ENCODE measurements at regions not wholly inside any gene's neighbourhood (a gene's known extent, or its start where the extent isn't known, plus 50 kb on each side); places are given as distances from the start of the nearest gene placed in this dataset.
"Not testable (repeated sequence)": the region's sequence is repeated elsewhere in the genome, so short reads cannot be mapped to it uniquely, and the experiment has no call there.

DNA sequence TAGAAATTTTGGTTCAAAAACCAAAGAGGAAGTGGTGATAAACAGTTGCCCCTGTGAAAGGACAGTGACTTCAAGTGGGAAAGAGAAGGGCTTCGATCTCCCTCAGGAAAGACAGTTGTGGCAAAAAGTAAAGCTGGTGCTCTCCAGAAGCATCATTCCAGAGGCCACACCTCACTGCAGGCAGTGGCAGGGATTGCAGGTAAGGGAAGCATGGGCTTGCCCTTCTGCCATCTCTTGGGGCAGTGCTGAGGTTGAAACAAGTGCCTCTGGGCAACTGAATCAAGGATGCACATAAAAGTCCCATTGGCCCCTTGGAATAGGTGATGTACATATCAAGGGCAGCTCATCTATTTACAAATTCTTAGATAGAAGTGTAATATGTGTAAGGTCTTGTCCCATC, 155.4 kb downstream of the FAM72C start:
- not testable (repeated sequence) for H3K27ac Mint-ChIP-seq, H3K27me3 Mint-ChIP-seq, H3K9me3 Mint-ChIP-seq, H3K4me1 Mint-ChIP-seq, H3K36me3 Mint-ChIP-seq, H3K4me3 Mint-ChIP-seq, ATAC-seq

DNA sequence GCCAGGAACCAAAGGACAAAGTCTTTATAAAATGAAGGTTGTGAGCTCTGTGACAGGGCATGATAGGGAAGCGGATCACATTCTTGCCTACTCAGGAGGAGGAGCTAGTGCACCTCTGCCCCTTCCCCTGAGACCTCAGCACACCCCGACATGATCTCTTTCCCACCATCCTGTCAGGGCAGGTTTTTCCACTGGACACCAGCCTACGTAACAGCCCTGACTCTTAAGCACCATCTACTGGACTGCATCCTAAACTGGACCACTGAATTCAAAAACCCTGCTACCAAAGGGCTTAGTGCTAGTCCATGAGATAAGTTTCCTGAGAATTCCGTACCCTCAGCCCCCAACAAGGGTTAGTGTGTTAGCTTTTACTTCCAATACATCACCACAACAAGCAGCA, 166.4 kb downstream of the FAM72C start:
- not testable (repeated sequence) for H3K36me3 Mint-ChIP-seq, H3K4me1 Mint-ChIP-seq, H3K27me3 Mint-ChIP-seq, H3K27ac Mint-ChIP-seq, H3K9me3 Mint-ChIP-seq, ATAC-seq, H3K4me3 Mint-ChIP-seq

DNA sequence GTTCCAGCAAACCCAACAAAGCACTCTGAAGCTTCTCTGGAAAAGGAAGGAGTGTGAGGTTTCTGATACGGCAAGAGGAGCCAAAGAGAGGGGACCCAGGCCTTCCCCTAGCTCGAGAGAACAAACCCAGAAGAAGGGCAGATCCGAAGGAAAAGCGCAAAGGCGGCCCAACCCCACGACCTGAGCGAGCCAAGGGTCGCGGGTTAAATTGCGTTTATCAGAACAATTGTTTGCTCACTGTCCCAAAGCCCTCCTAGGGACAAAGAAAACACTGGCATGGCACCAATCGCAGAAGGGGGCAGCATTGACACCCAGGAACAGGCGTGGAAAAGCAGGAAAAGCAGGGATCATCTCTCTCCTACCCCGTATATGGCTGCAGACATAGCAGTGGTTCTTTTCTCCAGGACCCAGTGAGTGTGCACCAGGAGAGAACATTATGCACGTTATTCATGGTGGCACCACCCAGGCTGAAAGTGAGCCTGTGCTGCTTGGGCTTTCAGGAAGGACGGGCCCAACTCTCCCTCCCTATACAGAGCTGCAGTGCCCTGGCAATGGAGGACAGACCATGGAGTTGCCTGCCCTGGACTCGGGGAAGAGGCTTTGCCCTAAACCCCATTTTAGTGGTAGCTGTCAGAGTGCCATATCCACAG, 167.0 kb downstream of the FAM72C start:
- H3K9me3 Mint-ChIP-seq, H3K27me3 Mint-ChIP-seq, H3K27ac Mint-ChIP-seq, ATAC-seq, H3K4me3 Mint-ChIP-seq, H3K4me1 Mint-ChIP-seq, H3K36me3 Mint-ChIP-seq: not testable (repeated sequence)

DNA sequence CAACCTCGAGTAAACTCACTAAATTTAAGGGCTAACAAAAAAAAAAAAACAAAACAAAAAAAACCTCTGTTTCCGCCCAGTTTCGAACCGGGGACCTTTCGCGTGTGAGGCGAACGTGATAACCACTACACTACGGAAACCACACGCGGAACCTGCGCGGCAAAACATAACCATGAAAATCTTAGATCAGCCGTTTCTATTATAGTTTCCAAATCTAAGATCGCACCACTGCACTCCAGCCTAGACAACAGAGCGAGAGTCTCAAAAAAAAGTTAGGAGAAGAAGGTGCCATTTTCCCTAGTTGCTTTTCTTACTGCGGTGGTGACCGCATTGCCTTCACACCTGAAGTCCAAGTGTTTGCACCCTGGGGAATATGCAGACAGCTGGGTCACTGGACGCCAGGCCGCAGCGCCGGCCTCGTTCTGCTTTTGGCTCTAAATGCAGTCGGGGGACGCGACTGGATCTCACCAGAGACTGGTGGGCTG, 167.8 kb downstream of the FAM72C start:
- not testable (repeated sequence) for H3K36me3 Mint-ChIP-seq, H3K27ac Mint-ChIP-seq, H3K27me3 Mint-ChIP-seq, H3K9me3 Mint-ChIP-seq, ATAC-seq, H3K4me1 Mint-ChIP-seq
- peak overlapping the region; percentile 45 for H3K4me3 Mint-ChIP-seq

DNA sequence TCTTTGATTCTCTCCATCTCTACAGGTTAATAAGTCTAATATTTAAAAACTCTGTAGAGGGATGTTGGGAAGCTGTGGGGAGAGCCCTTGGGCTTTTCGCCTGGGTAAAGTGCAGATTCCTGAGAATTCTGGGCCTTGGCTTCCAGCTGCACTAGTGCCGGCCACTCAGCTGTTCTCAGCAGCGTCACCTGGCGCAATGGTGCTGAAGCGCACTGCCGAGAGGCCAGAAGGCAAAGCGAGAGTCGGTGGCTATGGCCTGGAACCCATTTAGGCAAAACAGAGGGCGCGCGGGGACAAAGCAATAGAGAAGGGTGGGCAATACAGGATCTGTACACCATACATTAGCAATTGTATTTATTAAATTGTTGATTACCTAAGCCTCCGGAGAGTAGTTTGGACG, 168.7 kb downstream of the FAM72C start:
- not testable (repeated sequence) for H3K27me3 Mint-ChIP-seq, H3K36me3 Mint-ChIP-seq, H3K4me1 Mint-ChIP-seq, ATAC-seq, H3K27ac Mint-ChIP-seq, H3K4me3 Mint-ChIP-seq, H3K9me3 Mint-ChIP-seq

DNA sequence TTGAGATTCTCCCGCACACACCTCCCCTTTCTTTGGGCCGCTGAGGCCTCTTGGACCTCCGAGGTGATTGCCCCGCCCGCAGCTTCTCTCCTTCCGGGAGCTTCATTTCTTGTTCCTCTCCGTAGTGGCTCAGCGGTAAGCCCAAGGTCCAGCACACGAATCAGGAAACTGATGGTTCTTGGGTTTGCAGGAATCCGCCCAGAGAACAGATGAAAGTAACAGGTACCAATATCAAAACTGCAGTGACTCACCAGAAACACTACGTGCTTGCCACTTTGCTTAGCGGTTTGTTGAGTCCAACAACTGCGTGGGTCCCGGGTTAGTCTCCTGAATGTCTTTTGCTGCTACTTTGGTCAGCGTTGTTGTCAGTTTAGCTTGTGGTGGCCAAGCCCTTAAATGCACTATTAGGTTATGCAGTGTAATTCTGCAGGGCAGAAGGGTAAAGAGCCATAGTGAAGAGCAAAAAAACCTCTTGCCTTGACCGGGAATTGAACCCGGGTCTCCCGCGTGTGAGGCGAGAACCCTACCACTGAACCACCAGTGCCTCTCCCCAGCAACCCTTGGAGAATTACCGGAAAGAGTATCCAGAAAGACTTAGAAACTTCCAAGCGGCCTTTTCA, 172.1 kb downstream of the FAM72C start:
- not testable (repeated sequence) for H3K36me3 Mint-ChIP-seq, H3K4me1 Mint-ChIP-seq

DNA sequence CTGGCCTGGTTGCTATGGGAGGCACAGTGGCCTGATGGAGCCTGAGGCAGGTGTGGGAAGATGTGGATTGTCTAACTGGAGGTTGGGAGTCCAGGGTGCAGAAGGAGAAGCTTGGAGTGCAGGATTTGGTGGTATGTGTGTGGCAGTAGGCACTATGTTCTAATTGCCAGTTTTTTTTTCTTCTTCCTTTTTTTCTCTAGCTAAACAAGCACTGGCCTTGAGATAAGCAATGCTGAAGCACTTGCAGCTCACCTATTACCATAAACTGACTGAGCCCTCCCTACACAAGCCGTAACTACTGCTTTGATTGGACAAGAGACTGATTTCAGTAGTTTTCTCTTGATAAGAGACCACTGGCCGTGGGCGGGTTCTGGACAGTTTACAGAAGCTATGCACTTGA, 175.4 kb downstream of the FAM72C start:
- ATAC-seq, H3K4me3 Mint-ChIP-seq, H3K4me1 Mint-ChIP-seq, H3K9me3 Mint-ChIP-seq, H3K27me3 Mint-ChIP-seq, H3K27ac Mint-ChIP-seq, H3K36me3 Mint-ChIP-seq: not testable (repeated sequence)

More for the DNA sequence above, 172.1 kb downstream of the FAM72C start:
- H3K9me3 Mint-ChIP-seq, H3K27ac Mint-ChIP-seq, H3K27me3 Mint-ChIP-seq, H3K4me3 Mint-ChIP-seq: not testable (repeated sequence)
- ATAC-seq = peak; percentile 62

DNA sequence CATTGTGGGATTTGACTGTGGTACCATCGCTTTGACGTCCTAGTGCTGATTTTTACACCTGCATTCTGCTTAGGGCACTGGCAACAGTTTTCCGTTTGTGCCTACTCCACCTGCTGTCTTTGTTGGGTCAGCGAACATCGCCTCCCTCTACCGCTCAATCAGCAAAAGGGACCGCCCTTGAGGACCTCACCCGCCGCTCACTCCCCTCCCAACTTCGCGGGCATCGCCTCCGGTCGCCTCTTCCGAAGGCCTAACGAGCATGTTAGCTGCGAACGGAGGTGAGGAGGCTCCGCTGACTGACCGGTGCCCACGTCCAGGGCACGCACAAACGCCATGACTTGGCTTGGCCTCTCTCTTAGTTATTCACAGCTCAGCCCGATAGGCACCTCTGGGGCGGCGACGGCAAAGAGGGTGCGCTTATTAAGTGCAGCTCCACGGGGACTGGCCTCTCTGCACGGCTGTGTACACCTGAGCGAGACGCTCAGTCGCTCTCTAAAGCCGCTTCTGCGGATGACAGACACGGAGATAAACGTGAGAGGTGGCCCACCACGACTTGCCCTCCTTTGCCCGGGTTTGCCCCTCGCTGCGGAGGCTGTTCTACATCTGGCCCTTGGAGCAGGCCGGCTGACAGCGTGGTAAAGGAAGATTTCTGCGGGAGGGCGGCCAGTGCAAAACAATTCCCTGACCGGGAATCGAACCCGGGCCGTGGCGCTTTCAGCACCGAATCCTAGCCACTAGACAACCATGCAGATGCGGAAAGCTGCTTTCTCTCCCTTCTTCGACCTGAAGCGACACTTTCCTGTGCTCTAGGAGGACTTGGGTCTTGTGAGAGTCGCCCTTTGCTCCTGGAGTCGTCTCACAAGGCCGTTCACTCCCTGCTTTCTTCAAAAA, 179.5 kb downstream of the FAM72C start:
- not testable (repeated sequence) for H3K4me1 Mint-ChIP-seq, ATAC-seq, H3K27me3 Mint-ChIP-seq, H3K36me3 Mint-ChIP-seq, H3K27ac Mint-ChIP-seq, H3K4me3 Mint-ChIP-seq, H3K9me3 Mint-ChIP-seq

DNA sequence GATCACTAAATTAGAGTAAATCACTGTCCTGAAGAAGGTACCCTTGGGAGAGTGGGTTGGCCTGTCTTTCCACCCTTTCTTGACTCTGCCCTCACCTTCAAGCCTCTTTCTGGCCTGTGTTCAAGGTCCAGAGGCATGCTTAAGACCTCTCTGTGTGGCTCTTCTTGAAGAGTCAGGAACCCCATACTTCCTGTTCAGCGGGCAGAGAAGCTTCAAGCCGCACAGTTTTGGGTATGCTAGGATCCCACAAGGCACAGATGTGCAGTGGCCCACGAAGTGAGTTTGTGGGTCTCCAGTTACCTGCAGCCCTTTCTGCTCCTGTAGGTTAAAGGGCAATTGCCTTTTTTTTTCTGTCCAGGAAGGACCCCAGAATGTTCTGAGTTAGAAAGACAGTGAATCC, 185.4 kb downstream of the FAM72C start:
- not testable (repeated sequence) for H3K27ac Mint-ChIP-seq, H3K27me3 Mint-ChIP-seq, ATAC-seq, H3K9me3 Mint-ChIP-seq, H3K4me3 Mint-ChIP-seq, H3K36me3 Mint-ChIP-seq, H3K4me1 Mint-ChIP-seq

DNA sequence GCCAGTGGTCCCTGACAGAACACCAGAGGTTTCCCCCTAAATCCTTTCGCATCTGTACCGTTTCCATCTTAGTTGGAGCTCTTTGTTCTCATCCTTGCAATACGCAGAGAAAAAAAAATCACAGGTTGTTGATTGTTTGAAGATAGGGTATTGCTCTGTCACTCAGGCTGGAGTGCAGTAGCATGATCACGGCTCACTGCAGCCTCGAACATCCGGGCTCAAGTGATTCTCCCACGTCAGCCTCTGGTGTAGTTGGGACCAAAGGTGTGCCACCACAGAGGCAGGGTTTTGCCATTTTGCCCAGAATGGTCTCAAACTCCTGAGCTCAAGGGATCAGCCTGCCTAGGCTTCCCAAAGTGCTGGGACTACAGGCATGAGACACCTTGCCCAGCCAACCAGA, 185.9 kb downstream of the FAM72C start:
- H3K9me3 Mint-ChIP-seq, H3K27me3 Mint-ChIP-seq, H3K27ac Mint-ChIP-seq, H3K4me1 Mint-ChIP-seq, H3K4me3 Mint-ChIP-seq, H3K36me3 Mint-ChIP-seq, ATAC-seq: not testable (repeated sequence)

DNA sequence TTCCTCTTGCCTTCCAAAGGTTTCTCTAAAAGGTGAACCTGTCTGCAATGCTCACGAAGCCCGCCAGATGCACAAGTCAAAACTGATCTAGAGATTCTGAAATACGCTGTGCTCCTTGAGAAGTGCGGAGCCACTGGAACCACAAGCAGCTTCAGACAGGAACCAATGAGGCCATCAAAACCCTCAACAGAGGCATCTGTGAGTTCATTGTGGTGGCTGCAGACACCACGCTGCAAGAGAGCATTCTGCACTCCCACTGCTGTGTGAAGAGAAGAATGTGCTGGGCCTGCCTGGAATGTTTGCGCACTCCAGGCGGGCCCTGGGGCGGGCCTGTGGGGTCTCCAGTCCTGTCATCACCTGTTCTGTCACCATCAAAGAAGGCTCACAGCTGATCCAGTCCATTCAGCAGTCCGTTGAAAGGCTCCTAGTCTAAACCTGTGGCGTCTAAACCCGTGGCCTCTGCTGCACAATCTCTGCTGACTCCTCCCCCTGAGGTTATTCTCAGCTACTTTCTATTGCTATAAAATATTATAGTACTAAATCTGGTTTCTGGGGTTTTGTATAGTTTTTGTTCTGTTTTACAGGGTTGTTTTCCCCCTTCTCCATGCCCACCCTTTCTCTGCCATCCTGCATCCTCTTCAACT, 187.4 kb downstream of the FAM72C start:
- not testable (repeated sequence) for H3K9me3 Mint-ChIP-seq, H3K27ac Mint-ChIP-seq, H3K4me3 Mint-ChIP-seq, ATAC-seq, H3K27me3 Mint-ChIP-seq, H3K4me1 Mint-ChIP-seq, H3K36me3 Mint-ChIP-seq

DNA sequence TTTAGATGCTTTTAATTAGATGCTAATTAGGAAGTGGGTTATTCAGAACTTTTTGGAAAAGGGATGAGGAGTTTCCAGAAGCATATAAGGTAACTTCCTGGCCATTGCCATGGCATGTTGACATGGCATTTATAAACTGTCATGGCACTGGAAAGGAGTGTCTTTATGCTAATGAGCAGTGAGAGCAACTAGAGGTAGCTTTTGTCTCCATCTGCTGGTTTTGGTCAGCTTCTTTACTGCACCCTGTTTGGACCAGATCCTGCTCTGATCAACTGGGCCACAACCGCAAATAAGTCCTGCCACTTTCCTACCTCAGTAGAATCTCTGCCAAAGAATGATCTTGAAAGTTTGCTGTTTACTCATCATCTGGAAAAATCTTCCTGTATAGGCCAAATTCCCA, 193.6 kb downstream of the FAM72C start:
- not testable (repeated sequence) for H3K4me1 Mint-ChIP-seq, H3K27me3 Mint-ChIP-seq, H3K36me3 Mint-ChIP-seq, H3K9me3 Mint-ChIP-seq, H3K27ac Mint-ChIP-seq, H3K4me3 Mint-ChIP-seq
- ATAC-seq = peak; percentile 66

DNA sequence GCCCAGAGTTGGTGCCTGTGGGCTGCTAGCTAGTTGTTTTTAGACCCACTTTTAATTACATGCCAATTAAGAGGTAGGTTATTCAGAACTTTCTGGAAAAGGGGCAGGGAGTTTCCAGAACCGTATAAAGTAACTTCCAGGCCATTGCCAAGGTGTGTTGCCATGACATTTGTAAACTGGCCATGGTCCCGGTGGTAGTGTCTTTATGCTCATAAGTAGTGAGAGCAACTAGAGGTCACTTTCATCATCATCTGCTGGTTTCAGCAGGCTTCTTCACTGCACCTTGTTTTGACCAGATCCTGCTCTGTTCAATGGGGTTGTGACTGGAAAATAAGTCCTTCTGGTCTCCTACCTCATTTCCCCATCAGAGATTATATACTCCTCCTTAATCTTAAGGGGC, 207.0 kb downstream of the FAM72C start:
- ATAC-seq, H3K27ac Mint-ChIP-seq, H3K27me3 Mint-ChIP-seq, H3K4me1 Mint-ChIP-seq, H3K9me3 Mint-ChIP-seq, H3K36me3 Mint-ChIP-seq, H3K4me3 Mint-ChIP-seq: not testable (repeated sequence)

DNA sequence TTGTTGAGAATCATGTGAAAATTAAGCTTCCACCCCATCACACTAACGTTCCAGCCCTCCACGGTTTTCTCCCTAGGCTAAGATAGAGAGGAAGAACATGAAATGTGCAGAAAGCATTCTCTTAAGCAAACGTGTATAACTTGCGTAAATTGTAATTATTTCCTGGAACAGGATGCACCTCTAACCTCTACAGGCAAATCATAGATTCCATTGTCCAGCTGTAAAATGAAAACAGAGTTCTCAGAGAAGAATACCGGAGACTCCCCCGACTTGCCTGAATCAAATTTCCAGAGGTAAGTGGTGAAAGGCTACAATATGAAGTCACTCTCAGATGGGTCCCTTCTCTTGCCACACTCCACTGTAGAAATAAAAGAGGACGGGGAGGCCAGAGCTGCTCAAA, 211.4 kb downstream of the FAM72C start:
- H3K4me1 Mint-ChIP-seq, H3K4me3 Mint-ChIP-seq, H3K9me3 Mint-ChIP-seq: not testable (repeated sequence)

DNA sequence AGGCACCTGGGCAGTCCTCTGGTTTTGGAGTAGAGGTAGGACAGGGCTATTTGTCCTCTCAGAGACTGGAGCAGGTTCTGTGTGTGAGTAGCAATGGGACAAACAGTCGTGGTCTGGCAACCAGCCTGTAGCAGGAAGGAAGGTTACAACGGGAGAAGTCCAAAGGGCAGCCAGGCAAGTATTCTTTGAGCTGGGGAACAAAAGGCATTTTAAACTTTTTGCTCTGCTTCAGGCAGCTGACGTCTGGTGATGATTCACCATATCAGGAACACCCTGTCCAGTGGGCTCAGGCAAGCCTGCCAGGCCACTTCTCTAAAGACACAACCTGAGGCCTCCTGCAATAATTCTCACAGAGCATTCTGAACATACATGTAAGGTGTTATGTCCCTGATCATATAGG, 215.8 kb downstream of the FAM72C start:
- H3K27me3 Mint-ChIP-seq, ATAC-seq, H3K4me3 Mint-ChIP-seq, H3K4me1 Mint-ChIP-seq, H3K27ac Mint-ChIP-seq, H3K36me3 Mint-ChIP-seq, H3K9me3 Mint-ChIP-seq: not testable (repeated sequence)

More for the DNA sequence above, 211.4 kb downstream of the FAM72C start:
- not testable (repeated sequence) for H3K27ac Mint-ChIP-seq, H3K27me3 Mint-ChIP-seq, ATAC-seq, H3K36me3 Mint-ChIP-seq
